ENCODE measurements at regions not wholly inside any gene's neighbourhood (a gene's known extent, or its start where the extent isn't known, plus 50 kb on each side); places are given as distances from the start of the nearest gene placed in this dataset.

- H3K4me1 ChIP-seq = peaks cover 3% of the 10 kb centered on the region
- H3K27me3 ChIP-seq (ENCODE audit: control insufficient read depth, insufficient read depth, low read length) = no peaks in the 10 kb centered on the region
- H3K79me2 ChIP-seq = no peaks in the 10 kb centered on the region
- H3K36me3 ChIP-seq (ENCODE audit: control insufficient read depth, insufficient read depth, low read length) = no peaks in the 10 kb centered on the region
- H3K4me2 ChIP-seq (ENCODE audit: low read length) = no peak overlapping the region
- H3K4me3 ChIP-seq (ENCODE audit: low read depth, low read length) = no peak overlapping the region
- H3K9ac ChIP-seq = no peak overlapping the region
- H3K27ac ChIP-seq = no peak overlapping the region
- TF ChIP-seq, protein P1, sequence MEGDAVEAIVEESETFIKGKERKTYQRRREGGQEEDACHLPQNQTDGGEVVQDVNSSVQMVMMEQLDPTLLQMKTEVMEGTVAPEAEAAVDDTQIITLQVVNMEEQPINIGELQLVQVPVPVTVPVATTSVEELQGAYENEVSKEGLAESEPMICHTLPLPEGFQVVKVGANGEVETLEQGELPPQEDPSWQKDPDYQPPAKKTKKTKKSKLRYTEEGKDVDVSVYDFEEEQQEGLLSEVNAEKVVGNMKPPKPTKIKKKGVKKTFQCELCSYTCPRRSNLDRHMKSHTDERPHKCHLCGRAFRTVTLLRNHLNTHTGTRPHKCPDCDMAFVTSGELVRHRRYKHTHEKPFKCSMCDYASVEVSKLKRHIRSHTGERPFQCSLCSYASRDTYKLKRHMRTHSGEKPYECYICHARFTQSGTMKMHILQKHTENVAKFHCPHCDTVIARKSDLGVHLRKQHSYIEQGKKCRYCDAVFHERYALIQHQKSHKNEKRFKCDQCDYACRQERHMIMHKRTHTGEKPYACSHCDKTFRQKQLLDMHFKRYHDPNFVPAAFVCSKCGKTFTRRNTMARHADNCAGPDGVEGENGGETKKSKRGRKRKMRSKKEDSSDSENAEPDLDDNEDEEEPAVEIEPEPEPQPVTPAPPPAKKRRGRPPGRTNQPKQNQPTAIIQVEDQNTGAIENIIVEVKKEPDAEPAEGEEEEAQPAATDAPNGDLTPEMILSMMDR (IDR thresholded peaks at IDR 0.05) = no peak
- no peak overlapping the region for H2AFZ ChIP-seq
- H3K9me3 ChIP-seq (ENCODE audit: control insufficient read depth, low read length) = no peaks in the 10 kb centered on the region
Observed at GRCh38 chr9:99561961-99562565, 259.6 kb upstream of the NR4A3 start.

- Histone ChIP-seq H3K9me3 (ENCODE audit: control insufficient read depth, low read length) (no peaks in the 10 kb centered on the region), H2AFZ (no peak overlapping the region), H3K4me2 (ENCODE audit: low read length) (no peak overlapping the region), H3K27me3 (ENCODE audit: control insufficient read depth, insufficient read depth, low read length) (no peaks in the 10 kb centered on the region), H3K79me2 (no peaks in the 10 kb centered on the region), H3K4me3 (ENCODE audit: low read depth, low read length) (no peak overlapping the region), H3K27ac (no peak overlapping the region), H3K36me3 (ENCODE audit: control insufficient read depth, insufficient read depth, low read length) (no peaks in the 10 kb centered on the region), H3K4me1 (peaks cover 3% of the 10 kb centered on the region), H3K9ac (no peak overlapping the region)
- TF ChIP-seq, protein P1 (IDR thresholded peaks at IDR 0.05) = no peak
Observed at GRCh38 chr9:99563364-99563763, 258.3 kb upstream of the NR4A3 start.

GRCh38 chr9:99565203-99565602 is 256.5 kb upstream of the NR4A3 start:
- no peak overlapping the region for H3K27ac ChIP-seq
- peaks cover 3% of the 10 kb centered on the region for H3K4me1 ChIP-seq
- no peak overlapping the region for H3K4me3 ChIP-seq (ENCODE audit: low read depth, low read length)
- H3K4me2 ChIP-seq (ENCODE audit: low read length) = no peak overlapping the region
- no peak overlapping the region for H2AFZ ChIP-seq
- no peaks in the 10 kb centered on the region for H3K79me2 ChIP-seq
- TF ChIP-seq, protein P1 (IDR thresholded peaks at IDR 0.05) = no peak
- H3K36me3 ChIP-seq (ENCODE audit: control insufficient read depth, insufficient read depth, low read length) = no peaks in the 10 kb centered on the region
- no peak overlapping the region for H3K9ac ChIP-seq
- H3K27me3 ChIP-seq (ENCODE audit: control insufficient read depth, insufficient read depth, low read length) = no peaks in the 10 kb centered on the region
- no peaks in the 10 kb centered on the region for H3K9me3 ChIP-seq (ENCODE audit: control insufficient read depth, low read length)

DNA sequence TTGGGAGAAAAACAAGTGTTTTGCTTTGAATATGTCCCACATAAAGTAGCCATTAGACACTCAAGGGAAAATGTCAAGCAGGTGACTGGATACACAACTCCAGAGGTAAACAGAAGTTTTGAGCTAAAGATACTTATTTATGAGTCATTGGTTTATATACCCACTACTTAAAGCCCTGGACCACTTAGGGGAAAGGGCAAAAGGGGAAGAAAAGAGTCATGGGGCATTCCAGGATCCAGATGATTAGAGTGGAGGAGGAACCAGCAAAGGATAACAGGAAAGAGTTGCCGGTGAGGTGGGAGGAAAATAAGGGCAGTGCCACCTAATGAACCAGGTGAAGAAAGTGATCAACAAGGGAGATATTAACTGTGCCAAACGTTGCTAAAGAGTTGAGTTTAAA is 254.2 kb upstream of the NR4A3 start:
- H3K4me1 ChIP-seq = no peaks in the 10 kb centered on the region
- no peak overlapping the region for H3K4me2 ChIP-seq (ENCODE audit: low read length)
- H3K36me3 ChIP-seq (ENCODE audit: control insufficient read depth, insufficient read depth, low read length) = no peaks in the 10 kb centered on the region
- no peaks in the 10 kb centered on the region for H3K79me2 ChIP-seq
- H3K27me3 ChIP-seq (ENCODE audit: control insufficient read depth, insufficient read depth, low read length) = no peaks in the 10 kb centered on the region
- no peak overlapping the region for H3K4me3 ChIP-seq (ENCODE audit: low read depth, low read length)
- no peak overlapping the region for H2AFZ ChIP-seq
- TF ChIP-seq, protein P1 (IDR thresholded peaks at IDR 0.05) = no peak
- no peaks in the 10 kb centered on the region for H3K9me3 ChIP-seq (ENCODE audit: control insufficient read depth, low read length)
- no peak overlapping the region for H3K27ac ChIP-seq
- no peak overlapping the region for H3K9ac ChIP-seq

DNA sequence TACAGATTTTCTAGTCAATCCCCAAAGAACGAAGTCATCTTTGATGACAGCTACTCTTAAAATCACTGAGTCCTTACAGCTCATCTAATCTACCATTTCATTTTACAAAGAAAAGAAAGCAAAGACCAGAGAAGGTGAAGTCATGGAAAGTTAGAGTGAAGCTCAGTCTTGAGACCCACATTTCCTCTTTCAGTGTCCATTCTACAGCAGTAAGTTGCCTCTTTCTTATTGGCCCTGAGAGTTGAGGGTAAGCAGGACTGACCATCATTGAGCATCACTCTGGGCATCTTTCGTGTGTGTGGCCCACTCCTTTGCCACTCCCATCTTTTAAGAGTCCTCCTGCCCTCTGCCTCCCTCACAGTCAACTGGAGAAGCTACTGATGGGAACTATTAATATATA is 251.8 kb upstream of the NR4A3 start:
- Histone ChIP-seq H3K27me3 (ENCODE audit: control insufficient read depth, insufficient read depth, low read length) (no peaks in the 10 kb centered on the region), H3K27ac (no peak overlapping the region), H3K79me2 (no peaks in the 10 kb centered on the region), H3K4me2 (ENCODE audit: low read length) (no peak overlapping the region), H2AFZ (no peak overlapping the region), H3K4me3 (ENCODE audit: low read depth, low read length) (no peak overlapping the region), H3K4me1 (no peaks in the 10 kb centered on the region), H3K36me3 (ENCODE audit: control insufficient read depth, insufficient read depth, low read length) (no peaks in the 10 kb centered on the region), H3K9ac (no peak overlapping the region), H3K9me3 (ENCODE audit: control insufficient read depth, low read length) (no peaks in the 10 kb centered on the region)
- TF ChIP-seq, protein P1 (IDR thresholded peaks at IDR 0.05) = no peak

Data from parathyroid adenoma (tissue), 2 donors.